Activated gamma-delta T cell treated with anti-CD3 and anti-CD28 coated beads, Interleukin-2, amount 50 U/mL, for 16 hours (primary cell): ENCODE measurements at regions not wholly inside any gene's neighbourhood (a gene's known extent, or its start where the extent isn't known, plus 50 kb on each side); places are given as distances from the start of the nearest gene placed in this dataset.

Source experiments
- DNase-seq: peaks from one replicate; pipeline ENCODE4 v3.0.0-alpha.2; 2020; ENCODE audit warnings: low read depth

GRCh38 chr9:117486426-117486825 lies 71.6 kb upstream of the ASTN2 start:
- no peak for DNase-seq

- no peak for DNase-seq
Measured at GRCh38 chr9:117485176-117485575, 70.3 kb upstream of the ASTN2 start.

GRCh38 chr9:117480729-117481128 lies 65.9 kb upstream of the ASTN2 start:
- DNase-seq = no peak

GRCh38 chr9:117480253-117480652 lies 65.4 kb upstream of the ASTN2 start:
- no peak for DNase-seq

GRCh38 chr9:117473293-117473692 lies 58.4 kb upstream of the ASTN2 start:
- DNase-seq = no peak

GRCh38 chr9:117470902-117471301 lies 56.0 kb upstream of the ASTN2 start:
- DNase-seq = no peak

DNA sequence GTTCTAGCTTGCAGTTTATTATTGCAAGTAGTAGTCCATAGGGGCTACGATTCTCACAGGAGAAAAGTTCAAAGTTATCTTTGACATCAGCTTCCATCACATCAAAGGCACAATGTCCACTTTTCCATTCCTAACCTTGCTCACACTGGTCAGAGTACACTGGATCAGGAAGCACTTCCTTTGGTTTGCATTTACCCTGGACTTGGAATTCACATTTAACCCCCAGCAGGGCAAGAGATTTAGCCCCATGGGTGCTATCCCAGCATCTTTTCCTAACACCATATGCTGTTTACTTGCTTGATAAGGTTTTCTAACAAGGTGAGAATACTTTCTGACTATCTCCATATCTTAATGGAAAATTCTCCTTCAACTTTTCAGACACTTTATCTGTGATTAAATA lies 55.6 kb upstream of the ASTN2 start:
- DNase-seq = no peak

- no peak for DNase-seq
Measured at GRCh38 chr9:117466111-117466510, 51.3 kb upstream of the ASTN2 start.

DNA sequence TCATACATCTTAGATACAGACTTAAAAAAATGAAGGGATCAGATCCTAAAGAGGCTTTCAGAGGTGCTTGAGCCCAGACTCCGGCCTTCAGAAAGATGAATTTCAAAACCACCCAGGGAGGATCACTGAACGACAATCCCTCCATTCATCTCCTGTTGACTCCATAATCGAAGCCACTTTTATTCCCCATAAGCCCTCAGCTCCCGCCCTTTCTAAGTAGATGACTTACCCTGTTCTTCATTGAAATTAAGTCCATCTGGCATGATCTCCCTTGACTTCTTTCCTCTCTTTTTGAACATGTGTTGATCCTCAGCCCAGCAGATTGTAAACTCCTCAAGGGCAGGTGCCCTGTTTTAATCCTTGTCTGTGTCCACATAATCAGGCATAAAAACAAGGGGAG lies 50.8 kb upstream of the ASTN2 start:
- DNase-seq = no peak

DNA sequence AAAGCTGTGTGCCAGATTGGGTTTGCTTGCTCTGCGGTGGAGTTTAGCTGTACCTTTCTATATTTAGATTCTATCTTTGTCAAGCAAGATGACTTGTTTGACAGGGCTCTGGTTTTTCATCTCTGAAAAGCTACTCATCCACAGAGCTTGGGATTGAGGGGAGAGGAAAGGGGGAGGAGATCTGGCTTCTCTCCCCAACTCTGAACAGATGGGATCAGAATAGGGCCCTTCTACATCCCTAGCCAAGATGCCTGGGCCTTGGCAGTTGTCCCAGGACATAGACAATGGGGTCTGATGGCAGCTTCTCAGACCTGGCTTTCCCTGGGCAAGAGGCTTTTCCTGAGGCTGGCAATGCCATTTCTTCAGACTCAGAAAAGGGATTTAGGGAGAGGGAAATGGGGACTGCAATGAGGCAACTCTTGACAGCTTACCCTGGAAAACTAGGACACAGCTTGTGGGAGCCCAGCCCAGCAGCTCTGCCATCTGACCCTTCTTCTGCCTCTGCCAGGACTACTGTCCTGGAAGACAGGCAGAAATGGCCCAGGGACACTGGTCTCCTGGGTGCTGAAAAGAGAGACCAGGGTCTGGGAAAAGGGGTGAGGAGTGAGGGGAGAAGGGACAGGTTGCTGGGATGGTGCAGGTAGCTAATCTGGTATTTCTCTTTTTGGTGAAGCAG lies 50.2 kb upstream of the ASTN2 start:
- no peak for DNase-seq
